Liver (tissue), 8 donors: ENCODE measurements at regions not wholly inside any gene's neighbourhood (a gene's known extent, or its start where the extent isn't known, plus 50 kb on each side); places are given as distances from the start of the nearest gene placed in this dataset.

Experiments used
- DNase-seq: peaks from one replicate; pipeline ENCODE4 v3.0.0-alpha.2; 2017; ENCODE audit warnings: low spot score
- H3K27ac ChIP-seq, 2 donors: one replicate each; pipeline ENCODE4 v1.7.0; 2013; ENCODE audit warnings: inconsistent platforms in 2 of 2, low read length in 2 of 2, control low read depth in 1 of 2, low read depth in 1 of 2, mild to moderate bottlenecking in 1 of 2
- H3K27me3 ChIP-seq, 4 donors: one replicate each; pipeline versions ENCODE4 v1.6.1 to v1.7.0; 2013; ENCODE audit warnings: low read length in 3 of 4, inconsistent platforms in 1 of 4, mild to moderate bottlenecking in 1 of 4, moderate library complexity in 1 of 4; ENCODE audit not compliant: control insufficient read depth in 4 of 4, insufficient read depth in 4 of 4
- H3K36me3 ChIP-seq, 4 donors: one replicate each; pipeline versions ENCODE4 v1.6.1 to v1.7.0; 2013; ENCODE audit warnings: low read length in 3 of 4, mild to moderate bottlenecking in 3 of 4, low read depth in 1 of 4, moderate library complexity in 1 of 4; ENCODE audit not compliant: control insufficient read depth in 4 of 4, insufficient read depth in 3 of 4
- H3K4me1 ChIP-seq, 4 donors: one replicate each; pipeline versions ENCODE4 v1.6.1 to v1.7.0; 2013; ENCODE audit warnings: low read length in 3 of 4, mild to moderate bottlenecking in 3 of 4, moderate library complexity in 1 of 4; ENCODE audit not compliant: control insufficient read depth in 4 of 4, insufficient read depth in 4 of 4
- H3K4me3 ChIP-seq, 3 donors: one replicate each; pipeline versions ENCODE4 v1.6.1 to v1.7.0; 2013; ENCODE audit warnings: low read length in 3 of 3, control low read depth in 1 of 3, low read depth in 1 of 3, mild to moderate bottlenecking in 1 of 3
- H3K9ac ChIP-seq, 2 donors: one replicate each; pipeline ENCODE4 v1.7.0; 2013; ENCODE audit warnings: low read length in 2 of 2, mild to moderate bottlenecking in 2 of 2, moderate library complexity in 2 of 2, control low read depth in 1 of 2, low read depth in 1 of 2
- H3K9me3 ChIP-seq, 4 donors: one replicate each; pipeline versions ENCODE4 v1.6.1 to v1.7.0; 2013; ENCODE audit warnings: low read length in 3 of 4; ENCODE audit not compliant: control insufficient read depth in 4 of 4
- EGR1 ChIP-seq, 2 donors: IDR thresholded peaks; 2 replicates each; pipeline ENCODE4 v1.6.1; 2016 to 2018; ENCODE audit warnings: antibody characterized with exemption in 2 of 2, low read depth in 2 of 2
- FOXA2 ChIP-seq: IDR thresholded peaks from 2 replicates; pipeline ENCODE4 v1.6.1; 2016; ENCODE audit warnings: antibody characterized with exemption
- GABPA ChIP-seq, 2 donors: IDR thresholded peaks in 1 of 2; conservative IDR thresholded peaks in 1 of 2; 2 replicates each; pipeline ENCODE4 v1.6.1; 2016; ENCODE audit warnings: antibody characterized with exemption in 2 of 2, mild to moderate bottlenecking in 1 of 2, moderate library complexity in 1 of 2
- HNF4A ChIP-seq, 2 donors: conservative IDR thresholded peaks; 2 replicates each; pipeline ENCODE4 v1.6.1; 2016; ENCODE audit warnings: antibody characterized with exemption in 2 of 2, mild to moderate bottlenecking in 2 of 2
- HNF4G ChIP-seq: IDR thresholded peaks from 2 replicates; pipeline ENCODE4 v1.6.1; 2016; ENCODE audit warnings: antibody characterized with exemption
- JUND ChIP-seq, 2 donors: IDR thresholded peaks; 2 replicates each; pipeline ENCODE4 v1.6.1; 2016; ENCODE audit warnings: antibody characterized with exemption in 2 of 2
- NR2F2 ChIP-seq: IDR thresholded peaks from 2 replicates; pipeline ENCODE4 v1.6.1; 2016; ENCODE audit warnings: antibody characterized with exemption
- RAD21 ChIP-seq, 2 donors: IDR thresholded peaks; 2 replicates each; pipeline ENCODE4 v1.6.1; 2016; ENCODE audit warnings: antibody characterized with exemption in 2 of 2, mild to moderate bottlenecking in 2 of 2
- RXRA ChIP-seq, 2 donors: IDR thresholded peaks; 2 replicates each; pipeline ENCODE4 v1.6.1; 2017 to 2018; ENCODE audit warnings: antibody characterized with exemption in 2 of 2, mild to moderate bottlenecking in 1 of 2
- SP1 ChIP-seq: IDR thresholded peaks from 2 replicates; pipeline ENCODE4 v1.6.1; 2018; ENCODE audit warnings: antibody characterized with exemption, mild to moderate bottlenecking
- YY1 ChIP-seq: IDR thresholded peaks from 2 replicates; pipeline ENCODE4 v1.6.1; 2016; ENCODE audit warnings: antibody characterized with exemption, mild to moderate bottlenecking
- WGBS: extraction: QIAGEN DNeasy Blood & Tissue Kit; methylation state at CpG from one replicate; pipeline ENCODE4 v1.1.7; 2013; 5-methylcytosine and 5-hydroxymethylcytosine counted together
- TF ChIP-seq, protein P1 (sequence below): IDR thresholded peaks from 2 replicates; pipeline ENCODE4 v1.6.1; 2016; ENCODE audit warnings: antibody characterized with exemption
- TF ChIP-seq, protein P2 (sequence below): IDR thresholded peaks from 2 replicates; pipeline ENCODE4 v1.6.1; 2016; ENCODE audit warnings: antibody characterized with exemption
- TF ChIP-seq, protein P3 (sequence below): fragments of 150-350 bp; IDR thresholded peaks from 2 replicates; pipeline ENCODE4 v1.5.1; 2017; ENCODE audit warnings: improper control_type of control experiment, low read depth, low read length; ENCODE audit not compliant: missing input control
- TF ChIP-seq, protein P4 (sequence below): IDR thresholded peaks from 2 replicates; pipeline ENCODE4 v1.6.1; 2016; ENCODE audit warnings: antibody characterized with exemption, mild to moderate bottlenecking
- donor health status: healthy.
- donor health status: healthy.
- donor health status: healthy.
- donor health status: healthy.
- donor health status: healthy.

DNA sequence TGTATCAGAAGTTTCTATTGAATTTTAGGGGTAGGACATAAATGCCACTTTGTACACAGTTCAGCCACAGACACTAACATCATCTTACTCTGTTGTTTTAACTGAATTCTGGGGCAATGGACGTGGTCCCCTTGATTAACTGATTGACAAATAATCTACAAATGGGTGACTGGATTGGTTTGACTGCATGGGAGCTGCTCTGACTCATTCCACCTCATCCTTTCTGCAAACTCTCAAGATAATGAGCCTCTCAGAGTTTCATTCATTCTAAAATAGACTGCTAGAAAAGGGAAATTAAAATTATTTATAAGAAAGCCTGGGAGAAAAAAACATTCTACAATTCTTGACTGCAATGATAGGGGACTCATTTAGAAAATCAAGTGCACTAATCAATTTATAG lies 570.4 kb upstream of the SEL1L start:
- Histone ChIP-seq H3K4me1 (no peaks in the 10 kb centered on the region), H3K27me3 (no peaks in the 10 kb centered on the region), H3K27ac (no peak overlapping the region), H3K9ac (no peak overlapping the region), H3K36me3 (no peaks in the 10 kb centered on the region), H3K4me3 (no peak overlapping the region), H3K9me3 (no peaks in the 10 kb centered on the region)
- no peak for TF ChIP-seq GABPA (IDR thresholded peaks at IDR 0.05 in 1 of 2, conservative IDR thresholded peaks at IDR 0.05 in 1 of 2)
- no peak for DNase-seq
- WGBS: 53% methylated on average over 1 of the region's 1 CpG

DNA sequence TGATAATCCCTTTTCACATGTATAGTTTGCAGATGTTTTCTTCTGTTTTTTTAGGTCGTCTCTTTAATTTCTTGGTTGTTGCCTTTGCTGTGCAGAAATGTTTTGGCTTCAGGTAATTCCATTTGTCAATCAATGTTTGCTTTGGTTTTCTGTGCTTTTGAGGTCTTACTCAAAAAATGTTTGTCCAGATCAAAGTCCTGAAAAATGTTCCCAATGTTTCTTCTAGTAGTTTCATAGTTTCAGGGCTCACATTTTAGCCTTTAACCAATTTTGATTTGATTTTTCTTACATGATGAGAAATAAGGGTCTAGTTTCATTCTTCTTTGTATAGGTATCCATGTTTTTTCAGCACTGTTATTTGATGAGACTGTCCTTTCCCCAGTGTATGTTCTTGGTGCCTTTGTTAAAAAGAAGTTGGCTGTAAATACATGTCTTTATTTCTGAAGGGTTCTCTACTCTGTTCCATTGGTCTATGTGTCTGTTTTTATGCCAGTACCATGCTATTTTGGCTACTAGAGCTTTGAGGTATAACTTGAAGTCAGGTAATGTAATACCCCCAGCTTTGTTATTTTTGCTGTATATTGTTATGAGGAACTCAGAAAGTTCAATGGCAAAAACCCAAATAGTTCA lies 578.7 kb upstream of the SEL1L start:
- H3K36me3 ChIP-seq: no peaks in the 10 kb centered on the region
- DNase-seq: no peak
- peaks cover 0 to 2% (median 0%) of the 10 kb centered on the region in 4 donors for H3K9me3 ChIP-seq
- peak overlapping the region; percentile 32 to 67 for H3K27ac ChIP-seq
- H3K9ac ChIP-seq: no peak overlapping the region
- H3K27me3 ChIP-seq: no peaks in the 10 kb centered on the region
- TF ChIP-seq, protein P1, sequence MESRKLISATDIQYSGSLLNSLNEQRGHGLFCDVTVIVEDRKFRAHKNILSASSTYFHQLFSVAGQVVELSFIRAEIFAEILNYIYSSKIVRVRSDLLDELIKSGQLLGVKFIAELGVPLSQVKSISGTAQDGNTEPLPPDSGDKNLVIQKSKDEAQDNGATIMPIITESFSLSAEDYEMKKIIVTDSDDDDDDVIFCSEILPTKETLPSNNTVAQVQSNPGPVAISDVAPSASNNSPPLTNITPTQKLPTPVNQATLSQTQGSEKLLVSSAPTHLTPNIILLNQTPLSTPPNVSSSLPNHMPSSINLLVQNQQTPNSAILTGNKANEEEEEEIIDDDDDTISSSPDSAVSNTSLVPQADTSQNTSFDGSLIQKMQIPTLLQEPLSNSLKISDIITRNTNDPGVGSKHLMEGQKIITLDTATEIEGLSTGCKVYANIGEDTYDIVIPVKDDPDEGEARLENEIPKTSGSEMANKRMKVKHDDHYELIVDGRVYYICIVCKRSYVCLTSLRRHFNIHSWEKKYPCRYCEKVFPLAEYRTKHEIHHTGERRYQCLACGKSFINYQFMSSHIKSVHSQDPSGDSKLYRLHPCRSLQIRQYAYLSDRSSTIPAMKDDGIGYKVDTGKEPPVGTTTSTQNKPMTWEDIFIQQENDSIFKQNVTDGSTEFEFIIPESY: peak; percentile 46
- TF ChIP-seq RXRA (IDR thresholded peaks at IDR 0.05) (peak in 1 of 2 donors; percentile 59), JUND (IDR thresholded peaks at IDR 0.05) (peak; percentile 50 to 52), EGR1 (IDR thresholded peaks at IDR 0.05; ENCODE audit: low read depth in 2 of 2) (no peak), NR2F2 (no peak), HNF4G (peak; percentile 63), HNF4A (conservative IDR thresholded peaks at IDR 0.05) (peak; percentile 92 to 94), SP1 (peak; percentile 88), FOXA2 (no peak), RAD21 (IDR thresholded peaks at IDR 0.05) (peak; percentile 33 to 45), YY1 (peak; percentile 57)
- TF ChIP-seq, protein P2, sequence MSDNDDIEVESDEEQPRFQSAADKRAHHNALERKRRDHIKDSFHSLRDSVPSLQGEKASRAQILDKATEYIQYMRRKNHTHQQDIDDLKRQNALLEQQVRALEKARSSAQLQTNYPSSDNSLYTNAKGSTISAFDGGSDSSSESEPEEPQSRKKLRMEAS: peak; percentile 14
- TF ChIP-seq, protein P3, sequence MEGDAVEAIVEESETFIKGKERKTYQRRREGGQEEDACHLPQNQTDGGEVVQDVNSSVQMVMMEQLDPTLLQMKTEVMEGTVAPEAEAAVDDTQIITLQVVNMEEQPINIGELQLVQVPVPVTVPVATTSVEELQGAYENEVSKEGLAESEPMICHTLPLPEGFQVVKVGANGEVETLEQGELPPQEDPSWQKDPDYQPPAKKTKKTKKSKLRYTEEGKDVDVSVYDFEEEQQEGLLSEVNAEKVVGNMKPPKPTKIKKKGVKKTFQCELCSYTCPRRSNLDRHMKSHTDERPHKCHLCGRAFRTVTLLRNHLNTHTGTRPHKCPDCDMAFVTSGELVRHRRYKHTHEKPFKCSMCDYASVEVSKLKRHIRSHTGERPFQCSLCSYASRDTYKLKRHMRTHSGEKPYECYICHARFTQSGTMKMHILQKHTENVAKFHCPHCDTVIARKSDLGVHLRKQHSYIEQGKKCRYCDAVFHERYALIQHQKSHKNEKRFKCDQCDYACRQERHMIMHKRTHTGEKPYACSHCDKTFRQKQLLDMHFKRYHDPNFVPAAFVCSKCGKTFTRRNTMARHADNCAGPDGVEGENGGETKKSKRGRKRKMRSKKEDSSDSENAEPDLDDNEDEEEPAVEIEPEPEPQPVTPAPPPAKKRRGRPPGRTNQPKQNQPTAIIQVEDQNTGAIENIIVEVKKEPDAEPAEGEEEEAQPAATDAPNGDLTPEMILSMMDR: no peak
- TF ChIP-seq, protein P4, sequence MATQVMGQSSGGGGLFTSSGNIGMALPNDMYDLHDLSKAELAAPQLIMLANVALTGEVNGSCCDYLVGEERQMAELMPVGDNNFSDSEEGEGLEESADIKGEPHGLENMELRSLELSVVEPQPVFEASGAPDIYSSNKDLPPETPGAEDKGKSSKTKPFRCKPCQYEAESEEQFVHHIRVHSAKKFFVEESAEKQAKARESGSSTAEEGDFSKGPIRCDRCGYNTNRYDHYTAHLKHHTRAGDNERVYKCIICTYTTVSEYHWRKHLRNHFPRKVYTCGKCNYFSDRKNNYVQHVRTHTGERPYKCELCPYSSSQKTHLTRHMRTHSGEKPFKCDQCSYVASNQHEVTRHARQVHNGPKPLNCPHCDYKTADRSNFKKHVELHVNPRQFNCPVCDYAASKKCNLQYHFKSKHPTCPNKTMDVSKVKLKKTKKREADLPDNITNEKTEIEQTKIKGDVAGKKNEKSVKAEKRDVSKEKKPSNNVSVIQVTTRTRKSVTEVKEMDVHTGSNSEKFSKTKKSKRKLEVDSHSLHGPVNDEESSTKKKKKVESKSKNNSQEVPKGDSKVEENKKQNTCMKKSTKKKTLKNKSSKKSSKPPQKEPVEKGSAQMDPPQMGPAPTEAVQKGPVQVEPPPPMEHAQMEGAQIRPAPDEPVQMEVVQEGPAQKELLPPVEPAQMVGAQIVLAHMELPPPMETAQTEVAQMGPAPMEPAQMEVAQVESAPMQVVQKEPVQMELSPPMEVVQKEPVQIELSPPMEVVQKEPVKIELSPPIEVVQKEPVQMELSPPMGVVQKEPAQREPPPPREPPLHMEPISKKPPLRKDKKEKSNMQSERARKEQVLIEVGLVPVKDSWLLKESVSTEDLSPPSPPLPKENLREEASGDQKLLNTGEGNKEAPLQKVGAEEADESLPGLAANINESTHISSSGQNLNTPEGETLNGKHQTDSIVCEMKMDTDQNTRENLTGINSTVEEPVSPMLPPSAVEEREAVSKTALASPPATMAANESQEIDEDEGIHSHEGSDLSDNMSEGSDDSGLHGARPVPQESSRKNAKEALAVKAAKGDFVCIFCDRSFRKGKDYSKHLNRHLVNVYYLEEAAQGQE: peak; percentile 89
- H3K4me3 ChIP-seq: no peak overlapping the region
- peaks cover 1 to 21% (median 16%) of the 10 kb centered on the region in 4 donors for H3K4me1 ChIP-seq
- 26% methylated on average over 1 of the region's 1 CpG for WGBS
